Osteoblast (primary cell): ENCODE measurements at regions not wholly inside any gene's neighbourhood (a gene's known extent, or its start where the extent isn't known, plus 50 kb on each side); places are given as distances from the start of the nearest gene placed in this dataset.
"Not testable (repeated sequence)": the region's sequence is repeated elsewhere in the genome, so short reads cannot be mapped to it uniquely, and the experiment has no call there.

ENCODE experiments used
- DNase-seq: peaks from one replicate; pipeline ENCODE4 v3.0.0; 2011; ENCODE audit warnings: low spot score, mixed read lengths; ENCODE audit not compliant: insufficient read length; ENCODE audit errors: missing footprints
- H2AFZ ChIP-seq: 2 replicates; pipeline ENCODE4 v1.6.0; 2011; ENCODE audit warnings: mild to moderate bottlenecking, low read length
- H3K27ac ChIP-seq: 2 replicates; pipeline ENCODE4 v1.5.1; 2011; ENCODE audit warnings: mild to moderate bottlenecking, low read depth, low read length, moderate library complexity
- H3K27me3 ChIP-seq: 2 replicates; pipeline ENCODE4 v1.6.0; 2012; ENCODE audit warnings: mild to moderate bottlenecking, control low read depth, inconsistent platforms, low read length, moderate library complexity; ENCODE audit not compliant: insufficient read depth
- H3K36me3 ChIP-seq: 2 replicates; pipeline ENCODE4 v1.5.1; 2011; ENCODE audit warnings: mild to moderate bottlenecking, low read length, control low read depth, moderate library complexity; ENCODE audit not compliant: insufficient read depth
- H3K4me1 ChIP-seq: 2 replicates; pipeline ENCODE4 v1.5.1; 2011; ENCODE audit warnings: mild to moderate bottlenecking, low read length, control low read depth, moderate library complexity; ENCODE audit not compliant: insufficient read depth
- H3K4me2 ChIP-seq: 2 replicates; pipeline ENCODE4 v1.6.0; 2011; ENCODE audit warnings: mild to moderate bottlenecking, low read length; ENCODE audit not compliant: insufficient read depth
- H3K4me3 ChIP-seq: fragments of 200-600 bp; sonication (generic); 3 replicates; pipeline ENCODE4 v1.5.1; 2012; ENCODE audit warnings: mild to moderate bottlenecking, low read length, inconsistent platforms; ENCODE audit not compliant: insufficient read depth
- H3K79me2 ChIP-seq: 2 replicates; pipeline ENCODE4 v1.6.0; 2012; ENCODE audit warnings: mild to moderate bottlenecking, low read length, control low read depth, inconsistent platforms; ENCODE audit not compliant: insufficient read depth
- H3K9me3 ChIP-seq: 2 replicates; pipeline ENCODE4 v1.5.1; 2011; ENCODE audit warnings: low read depth, low read length, control low read depth
- H4K20me1 ChIP-seq: 2 replicates; pipeline ENCODE4 v1.6.0; 2012; ENCODE audit warnings: mild to moderate bottlenecking, low read length, control low read depth; ENCODE audit not compliant: insufficient read depth
- TF ChIP-seq, protein P1 (sequence below): IDR thresholded peaks from 2 replicates; pipeline ENCODE4 v1.5.1; 2011; ENCODE audit warnings: mild to moderate bottlenecking, low read depth, low read length, moderate library complexity; ENCODE audit errors: extremely low read depth

DNA sequence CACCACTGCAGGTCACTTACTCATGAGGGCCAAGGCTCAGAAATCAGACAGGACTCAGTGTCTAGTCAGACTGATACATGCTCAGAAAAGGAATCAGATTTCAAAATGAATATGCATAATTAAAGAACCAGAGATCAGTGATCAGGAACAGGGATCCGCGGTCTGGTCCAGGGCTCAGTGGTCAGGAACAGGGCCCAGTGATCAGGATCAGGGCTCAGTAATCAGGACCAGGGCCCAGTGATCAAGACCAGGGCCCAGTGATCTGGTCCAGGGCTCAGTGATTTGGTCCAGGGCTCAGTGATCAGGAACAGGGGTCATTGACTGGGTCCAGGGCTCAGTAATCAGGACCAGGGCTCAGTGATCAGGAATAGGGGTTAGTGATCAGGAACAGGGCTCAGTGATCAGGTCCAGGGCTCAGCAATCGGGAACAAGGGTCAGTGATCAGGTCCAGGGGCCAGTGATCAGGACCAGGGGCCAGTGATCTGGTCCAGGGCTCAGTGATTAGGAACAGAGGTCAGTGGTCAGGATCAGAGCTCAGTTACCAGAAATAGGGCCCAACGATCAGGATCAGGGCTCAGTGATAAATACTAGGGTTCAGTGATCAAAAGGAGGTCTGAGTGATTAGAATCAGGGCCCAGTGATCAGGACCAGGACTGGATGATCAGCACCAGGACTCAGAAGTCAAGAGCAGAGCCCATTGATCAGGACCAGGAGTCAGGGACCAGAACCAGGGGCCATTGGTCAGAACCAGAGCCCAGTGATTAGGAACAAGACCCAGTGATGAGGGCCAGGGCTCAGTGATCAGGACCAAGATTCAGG lies 175.3 kb downstream of the TMEM121 start:
- peak; percentile 49 for DNase-seq
- Histone ChIP-seq H3K4me2 (no peak overlapping the region), H3K4me1 (no peaks in the 10 kb centered on the region), H3K36me3 (no peaks in the 10 kb centered on the region), H3K27ac (no peak overlapping the region), H4K20me1 (no peaks in the 10 kb centered on the region), H3K79me2 (no peaks in the 10 kb centered on the region), H3K4me3 (no peak overlapping the region), H3K27me3 (no peaks in the 10 kb centered on the region), H2AFZ (no peak overlapping the region), H3K9me3 (no peaks in the 10 kb centered on the region)
- TF ChIP-seq, protein P1, sequence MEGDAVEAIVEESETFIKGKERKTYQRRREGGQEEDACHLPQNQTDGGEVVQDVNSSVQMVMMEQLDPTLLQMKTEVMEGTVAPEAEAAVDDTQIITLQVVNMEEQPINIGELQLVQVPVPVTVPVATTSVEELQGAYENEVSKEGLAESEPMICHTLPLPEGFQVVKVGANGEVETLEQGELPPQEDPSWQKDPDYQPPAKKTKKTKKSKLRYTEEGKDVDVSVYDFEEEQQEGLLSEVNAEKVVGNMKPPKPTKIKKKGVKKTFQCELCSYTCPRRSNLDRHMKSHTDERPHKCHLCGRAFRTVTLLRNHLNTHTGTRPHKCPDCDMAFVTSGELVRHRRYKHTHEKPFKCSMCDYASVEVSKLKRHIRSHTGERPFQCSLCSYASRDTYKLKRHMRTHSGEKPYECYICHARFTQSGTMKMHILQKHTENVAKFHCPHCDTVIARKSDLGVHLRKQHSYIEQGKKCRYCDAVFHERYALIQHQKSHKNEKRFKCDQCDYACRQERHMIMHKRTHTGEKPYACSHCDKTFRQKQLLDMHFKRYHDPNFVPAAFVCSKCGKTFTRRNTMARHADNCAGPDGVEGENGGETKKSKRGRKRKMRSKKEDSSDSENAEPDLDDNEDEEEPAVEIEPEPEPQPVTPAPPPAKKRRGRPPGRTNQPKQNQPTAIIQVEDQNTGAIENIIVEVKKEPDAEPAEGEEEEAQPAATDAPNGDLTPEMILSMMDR: no peak

DNA sequence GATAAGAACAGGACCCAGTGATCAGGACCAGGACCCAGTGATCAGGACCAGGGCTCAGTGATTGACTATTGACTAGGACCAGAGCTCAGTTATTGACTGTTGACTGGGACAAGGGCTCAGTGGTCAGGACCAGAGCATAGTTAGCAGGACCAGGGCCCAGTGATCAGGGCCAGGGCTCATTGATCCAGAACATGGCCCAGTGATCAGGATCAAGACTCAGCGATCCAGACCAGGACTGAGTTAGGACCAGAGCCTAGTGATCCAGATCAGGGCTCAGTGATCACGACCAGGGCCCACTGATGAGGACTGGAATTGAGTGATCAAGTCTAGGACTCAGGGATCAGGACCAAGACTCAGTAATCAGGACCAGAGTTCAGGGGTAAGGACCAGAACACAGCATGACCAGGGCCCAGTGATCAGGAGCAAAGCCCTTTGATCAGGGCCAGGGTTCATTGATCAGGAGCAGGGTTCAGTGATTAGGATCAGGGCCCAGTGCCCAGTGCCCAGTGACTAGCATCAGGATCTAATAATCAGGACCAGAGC lies 176.0 kb downstream of the TMEM121 start:
- Histone ChIP-seq H3K79me2 (no peaks in the 10 kb centered on the region), H3K9me3 (no peaks in the 10 kb centered on the region), H3K36me3 (no peaks in the 10 kb centered on the region), H3K27me3 (no peaks in the 10 kb centered on the region), H3K27ac (no peak overlapping the region), H2AFZ (no peak overlapping the region), H3K4me3 (no peak overlapping the region), H3K4me2 (no peak overlapping the region), H3K4me1 (no peaks in the 10 kb centered on the region), H4K20me1 (no peaks in the 10 kb centered on the region)
- peak; percentile 66 for DNase-seq
- TF ChIP-seq, protein P1: no peak

DNA sequence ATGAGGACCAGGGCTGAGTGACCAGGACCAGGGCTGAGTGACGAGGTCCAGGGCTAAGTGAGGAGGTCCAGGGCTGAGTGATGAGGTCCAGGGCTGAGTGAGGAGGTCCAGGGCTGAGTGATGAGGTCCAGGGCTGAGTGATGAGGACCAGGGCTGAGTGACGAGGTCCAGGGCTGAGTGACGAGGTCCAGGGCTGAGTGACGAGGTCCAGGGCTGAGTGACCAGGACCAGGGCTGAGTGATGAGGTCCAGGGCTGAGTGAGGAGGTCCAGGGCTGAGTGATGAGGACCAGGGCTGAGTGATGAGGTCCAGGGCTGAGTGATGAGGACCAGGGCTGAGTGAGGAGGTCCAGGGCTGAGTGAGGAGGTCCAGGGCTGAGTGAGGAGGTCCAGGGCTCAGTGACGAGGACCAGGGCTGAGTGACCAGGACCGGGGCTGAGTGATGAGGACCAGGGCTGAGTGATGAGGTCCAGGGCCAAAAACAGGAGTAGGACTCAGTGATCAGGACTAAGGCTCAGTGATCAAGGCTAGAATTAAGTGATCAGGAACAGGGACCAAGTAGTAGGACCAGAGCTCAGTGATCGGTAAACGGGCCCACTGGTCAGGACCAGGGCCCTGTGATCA lies 176.8 kb downstream of the TMEM121 start:
- not testable (repeated sequence) for H3K36me3 ChIP-seq, H2AFZ ChIP-seq, H4K20me1 ChIP-seq, H3K4me3 ChIP-seq, H3K79me2 ChIP-seq, H3K4me2 ChIP-seq, DNase-seq, H3K4me1 ChIP-seq, H3K9me3 ChIP-seq, H3K27me3 ChIP-seq, H3K27ac ChIP-seq

DNA sequence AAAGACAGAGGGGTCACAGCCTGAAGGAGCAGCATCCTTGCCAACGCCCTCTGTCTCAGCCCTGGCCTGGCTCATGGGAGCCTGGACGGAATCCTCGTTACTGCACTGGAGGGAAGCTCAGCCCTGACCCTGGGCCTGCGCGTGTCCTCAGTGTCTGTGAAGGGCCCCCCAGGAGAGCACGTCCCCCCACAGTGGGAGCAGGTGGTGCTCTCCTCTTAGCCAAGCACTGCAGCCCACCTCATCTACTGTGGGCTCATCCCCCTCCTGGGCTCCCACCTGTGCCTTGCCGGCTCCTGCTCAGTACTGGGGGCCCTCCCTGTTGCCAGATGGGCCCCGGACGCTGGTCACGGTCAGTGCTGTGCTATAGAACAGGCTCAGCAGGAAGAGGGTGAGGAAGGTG lies 177.7 kb downstream of the TMEM121 start:
- not testable (repeated sequence) for DNase-seq, H3K79me2 ChIP-seq, H2AFZ ChIP-seq, H3K4me3 ChIP-seq, H3K27ac ChIP-seq, H3K36me3 ChIP-seq, H3K27me3 ChIP-seq, H4K20me1 ChIP-seq, H3K4me1 ChIP-seq, H3K4me2 ChIP-seq, H3K9me3 ChIP-seq

DNA sequence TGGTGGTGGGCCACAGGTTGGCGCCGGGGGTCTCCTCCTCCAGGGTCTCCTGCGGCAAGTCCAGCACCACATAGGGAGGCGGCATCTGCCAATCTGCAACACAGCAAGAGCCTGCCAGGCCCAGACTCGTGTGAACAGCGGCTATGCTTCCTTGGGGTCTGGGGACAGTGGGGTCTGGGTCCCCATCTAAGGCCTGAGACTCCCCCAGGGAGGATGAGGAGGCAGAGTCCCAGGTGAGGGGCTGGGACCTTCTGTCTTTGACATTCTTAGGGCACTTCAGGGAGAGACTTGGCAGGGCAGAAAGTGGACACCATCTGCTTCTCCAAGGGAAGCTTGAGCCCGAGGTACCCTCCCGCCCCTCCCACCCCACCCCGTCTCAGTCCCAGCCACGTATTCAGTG lies 178.1 kb downstream of the TMEM121 start:
- H3K4me1 ChIP-seq: not testable (repeated sequence)

DNA sequence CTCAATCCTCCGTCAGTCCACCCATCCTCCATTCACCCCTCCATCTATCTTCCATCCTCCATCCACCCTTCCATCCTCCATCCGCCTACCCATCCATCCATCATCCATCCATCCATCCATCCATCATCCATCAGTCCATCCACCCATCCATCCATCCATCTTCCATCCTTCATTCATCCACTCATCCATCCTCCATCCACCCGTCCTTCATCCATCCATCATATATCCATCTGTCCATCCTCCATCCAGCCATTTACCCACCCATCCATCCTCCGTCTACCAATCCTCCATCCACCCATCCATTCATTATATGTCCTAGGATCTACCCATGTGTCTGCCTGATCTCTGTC lies 179.1 kb downstream of the TMEM121 start:
- H3K4me2 ChIP-seq, H3K4me1 ChIP-seq, H2AFZ ChIP-seq, DNase-seq, H3K4me3 ChIP-seq, H3K27me3 ChIP-seq, H4K20me1 ChIP-seq, H3K27ac ChIP-seq, H3K9me3 ChIP-seq, H3K79me2 ChIP-seq, H3K36me3 ChIP-seq: not testable (repeated sequence)

More for the DNA sequence above, 178.1 kb downstream of the TMEM121 start:
- not testable (repeated sequence) for DNase-seq, H3K27ac ChIP-seq, H3K9me3 ChIP-seq, H3K36me3 ChIP-seq, H3K79me2 ChIP-seq, H3K4me3 ChIP-seq, H2AFZ ChIP-seq, H4K20me1 ChIP-seq, H3K27me3 ChIP-seq, H3K4me2 ChIP-seq

DNA sequence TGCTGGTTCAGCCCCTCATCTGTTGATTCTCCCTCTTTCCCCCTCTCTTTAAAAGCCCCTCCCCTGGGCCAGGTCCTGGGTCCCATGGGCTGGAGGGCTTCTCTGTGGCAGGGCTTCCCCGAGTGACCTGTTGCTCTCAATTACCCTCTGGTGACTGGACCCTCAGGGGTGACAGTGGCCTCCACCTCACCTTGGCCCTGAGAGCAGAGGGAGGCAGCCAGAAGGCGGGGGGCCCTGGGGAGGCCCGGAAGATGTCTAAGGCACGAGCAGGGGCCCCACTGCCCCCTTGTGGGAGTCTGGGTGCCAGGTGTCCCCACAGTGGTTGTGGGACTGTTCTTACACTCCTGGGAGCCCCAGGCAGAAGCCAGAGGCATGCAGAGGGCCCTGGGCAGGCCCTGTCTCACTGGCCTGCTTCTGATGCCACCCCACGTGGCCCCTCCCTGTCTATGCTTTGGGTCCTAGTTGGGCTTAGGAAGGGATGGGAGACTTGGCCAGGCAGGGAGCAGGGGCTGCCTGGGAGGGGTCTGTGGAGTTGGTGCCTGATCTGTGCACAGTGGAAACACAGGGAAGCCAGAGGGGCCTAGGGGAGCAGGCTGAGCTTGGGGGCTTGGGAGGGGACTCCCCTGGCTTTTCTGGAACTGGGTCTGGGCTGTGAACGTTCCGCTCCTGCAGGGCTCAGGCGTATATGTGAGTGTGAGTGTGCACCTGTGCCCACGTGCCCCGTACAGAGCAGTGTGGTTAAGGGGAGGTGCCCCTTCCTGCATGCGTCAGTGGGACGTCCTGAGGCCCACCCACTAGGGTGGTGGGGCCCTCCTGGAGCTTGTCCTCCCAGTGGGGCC lies 179.7 kb downstream of the TMEM121 start:
- not testable (repeated sequence) for H2AFZ ChIP-seq, H3K4me2 ChIP-seq, H4K20me1 ChIP-seq, H3K4me3 ChIP-seq, H3K27ac ChIP-seq, H3K9me3 ChIP-seq, H3K27me3 ChIP-seq, DNase-seq, H3K4me1 ChIP-seq, H3K79me2 ChIP-seq, H3K36me3 ChIP-seq
